NOMO-1 treated with dmso at 0.1 percent for 144 hours (cell line): ENCODE measurements at regions not wholly inside any gene's neighbourhood (a gene's known extent, or its start where the extent isn't known, plus 50 kb on each side); places are given as distances from the start of the nearest gene placed in this dataset.

Source experiments
- DNase-seq: peaks from one replicate; lab custom pipeline; 2025; ENCODE audit not compliant: unreplicated experiment; lab: John Stamatoyannopoulos, UW

- peak; percentile 73 for DNase-seq
These were observed 103.0 kb upstream of the TBL1XR1 start for GRCh38 chr3:177300039-177300833.

- DNase-seq, result no peak
These were observed 103.6 kb upstream of the TBL1XR1 start for GRCh38 chr3:177300842-177301241.

- DNase-seq, result no peak
These were observed 109.0 kb upstream of the TBL1XR1 start for GRCh38 chr3:177306252-177306651.

- DNase-seq, result no peak
These were observed 110.1 kb upstream of the TBL1XR1 start for GRCh38 chr3:177307391-177307790.

GRCh38 chr3:177307826-177308225 is 110.5 kb upstream of the TBL1XR1 start:
- DNase-seq, result no peak

- DNase-seq, result no peak
These were observed 111.0 kb upstream of the TBL1XR1 start for GRCh38 chr3:177308286-177308685.

- no peak for DNase-seq
These were observed 111.6 kb upstream of the TBL1XR1 start for GRCh38 chr3:177308911-177309310.

GRCh38 chr3:177312491-177312890 is 115.2 kb upstream of the TBL1XR1 start:
- no peak for DNase-seq

- no peak for DNase-seq
These were observed 117.6 kb upstream of the TBL1XR1 start for GRCh38 chr3:177314897-177315296.

- DNase-seq, result no peak
These were observed 120.0 kb upstream of the TBL1XR1 start for GRCh38 chr3:177317247-177317646.

GRCh38 chr3:177318559-177318958 is 121.3 kb upstream of the TBL1XR1 start:
- DNase-seq, result no peak

- DNase-seq, result no peak
These were observed 123.5 kb upstream of the TBL1XR1 start for GRCh38 chr3:177320765-177321247.

GRCh38 chr3:177321819-177322218 is 124.5 kb upstream of the TBL1XR1 start:
- DNase-seq, result no peak

- DNase-seq, result no peak
These were observed 125.6 kb upstream of the TBL1XR1 start for GRCh38 chr3:177322881-177323280.

GRCh38 chr3:177329854-177330253 is 132.6 kb upstream of the TBL1XR1 start:
- DNase-seq, result no peak

GRCh38 chr3:177330779-177331178 is 133.5 kb upstream of the TBL1XR1 start:
- DNase-seq, result no peak

- DNase-seq, result no peak
These were observed 134.0 kb upstream of the TBL1XR1 start for GRCh38 chr3:177331203-177331835.

GRCh38 chr3:177332955-177333354 is 135.7 kb upstream of the TBL1XR1 start:
- DNase-seq, result no peak

GRCh38 chr3:177333533-177334520 is 136.5 kb upstream of the TBL1XR1 start:
- DNase-seq, result peak; percentile 72

GRCh38 chr3:177334803-177335202 is 137.5 kb upstream of the TBL1XR1 start:
- DNase-seq, result no peak

GRCh38 chr3:177335728-177336127 is 138.4 kb upstream of the TBL1XR1 start:
- peak; percentile 17 for DNase-seq
